Heart left ventricle (tissue), 13 donors: ENCODE measurements at regions not wholly inside any gene's neighbourhood (a gene's known extent, or its start where the extent isn't known, plus 50 kb on each side); places are given as distances from the start of the nearest gene placed in this dataset.

Source experiments
- POLR2A ChIP-seq, 2 donors: fragments of 450-650 bp; IDR thresholded peaks; one replicate each; pipeline ENCODE4 v1.6.1; 2017; ENCODE audit warnings: antibody characterized with exemption in 2 of 2, mild to moderate bottlenecking in 2 of 2, moderate library complexity in 2 of 2
- TF ChIP-seq, protein P1 (sequence below), 12 donors: fragments of 200-600 bp; sonication (generic) in 4 of 12; IDR thresholded peaks; one replicate each; pipeline versions ENCODE4 v1.5.0 to v1.8.0; 2018 to 2022; ENCODE audit warnings: antibody characterized with exemption in 12 of 12, mild to moderate bottlenecking in 5 of 12
- donor health status: ischemic (EF 13 %, LVEDD 7.1; RV severe dilation, severe dysfunction).
- donor health status: DM: no; HTN: yes; CAD: no.
- donor health status: DM: no; HTN: no; CAD: no.
- donor health status: ischemic (EF 25% LVEDD 6.9; RV normal size, moderate dysfunction).
- donor health status: ischemic (EF 25% LVEDD 5.7; RV mildly dilated, moderate dysfunction).
- donor health status: ischemic (EF 35%, LVEDD 5.7; RV mildly dilated, moderate dysfunction).
- donor health status: nonischemic (EF 11% LVEDD 7.7; RV severe dilation, severe dysfunction).
- donor health status: DM: yes; HTN: yes; CAD: no.
- donor health status: PGD.
- donor health status: ischemic (EF 29% LVEDD 5.4; RV normal size, mild dysfunction).
- donor health status: nonischemic (EF 23%, LVEDD 6.1; RV moderate dilation, normal function).

DNA sequence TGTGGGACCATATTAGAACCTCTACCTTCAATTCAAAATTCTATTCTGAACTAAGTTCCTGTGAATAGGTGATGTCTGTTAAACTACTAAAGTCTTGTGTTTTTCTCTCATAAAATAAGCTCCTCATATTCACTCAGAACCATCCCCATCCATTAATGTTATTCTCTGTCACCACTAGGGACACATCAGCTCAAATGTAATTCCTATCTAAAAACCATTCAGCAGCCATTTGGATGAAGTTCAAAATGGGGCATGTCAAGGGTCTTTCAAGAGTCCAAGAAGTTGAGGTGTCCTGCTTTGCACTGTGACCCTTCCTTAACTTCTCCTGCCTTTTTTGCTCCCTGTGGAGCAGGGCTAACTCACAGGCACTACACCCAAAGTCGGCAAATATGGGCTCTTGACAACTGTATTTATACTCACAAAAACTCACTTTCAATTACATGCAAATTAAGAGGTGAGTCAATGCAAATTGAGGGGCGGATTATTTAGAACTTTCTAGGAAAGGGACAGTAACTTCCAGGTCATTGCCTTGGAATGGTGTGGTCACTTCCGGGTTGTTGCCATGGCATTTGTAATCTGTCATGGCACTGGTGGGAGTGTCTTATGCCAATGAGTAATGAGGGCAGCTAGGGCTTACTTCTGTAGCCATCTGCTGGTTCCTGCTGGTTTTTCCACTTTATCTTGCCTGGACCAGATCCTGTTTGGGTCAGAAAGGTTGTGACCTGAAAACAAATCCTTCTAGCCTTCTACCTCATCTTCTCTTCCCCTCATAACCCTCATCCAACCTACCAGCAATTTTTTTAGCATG is 128.2 kb upstream of the COX10 start:
- TF ChIP-seq, protein P1, sequence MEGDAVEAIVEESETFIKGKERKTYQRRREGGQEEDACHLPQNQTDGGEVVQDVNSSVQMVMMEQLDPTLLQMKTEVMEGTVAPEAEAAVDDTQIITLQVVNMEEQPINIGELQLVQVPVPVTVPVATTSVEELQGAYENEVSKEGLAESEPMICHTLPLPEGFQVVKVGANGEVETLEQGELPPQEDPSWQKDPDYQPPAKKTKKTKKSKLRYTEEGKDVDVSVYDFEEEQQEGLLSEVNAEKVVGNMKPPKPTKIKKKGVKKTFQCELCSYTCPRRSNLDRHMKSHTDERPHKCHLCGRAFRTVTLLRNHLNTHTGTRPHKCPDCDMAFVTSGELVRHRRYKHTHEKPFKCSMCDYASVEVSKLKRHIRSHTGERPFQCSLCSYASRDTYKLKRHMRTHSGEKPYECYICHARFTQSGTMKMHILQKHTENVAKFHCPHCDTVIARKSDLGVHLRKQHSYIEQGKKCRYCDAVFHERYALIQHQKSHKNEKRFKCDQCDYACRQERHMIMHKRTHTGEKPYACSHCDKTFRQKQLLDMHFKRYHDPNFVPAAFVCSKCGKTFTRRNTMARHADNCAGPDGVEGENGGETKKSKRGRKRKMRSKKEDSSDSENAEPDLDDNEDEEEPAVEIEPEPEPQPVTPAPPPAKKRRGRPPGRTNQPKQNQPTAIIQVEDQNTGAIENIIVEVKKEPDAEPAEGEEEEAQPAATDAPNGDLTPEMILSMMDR (IDR thresholded peaks at IDR 0.05) = no peak
- no peak for TF ChIP-seq POLR2A (IDR thresholded peaks at IDR 0.05)
